GM10266 (cell line): ENCODE measurements at regions not wholly inside any gene's neighbourhood (a gene's known extent, or its start where the extent isn't known, plus 50 kb on each side); places are given as distances from the start of the nearest gene placed in this dataset.

Experiments
- DNase-seq: peaks from one replicate; pipeline ENCODE4 v3.0.0; 2012; ENCODE audit errors: extremely low spot score
- CTCF ChIP-seq: IDR thresholded peaks from 2 replicates; pipeline ENCODE4 v1.5.1; 2012; ENCODE audit warnings: mild to moderate bottlenecking, low read depth; ENCODE audit not compliant: control insufficient read depth, insufficient read depth; ENCODE audit errors: missing control alignments

GRCh38 chr5:114185274-114185673 lies 176.6 kb upstream of the KCNN2 start:
- TF ChIP-seq CTCF, result no peak
- DNase-seq, result no peak

DNA sequence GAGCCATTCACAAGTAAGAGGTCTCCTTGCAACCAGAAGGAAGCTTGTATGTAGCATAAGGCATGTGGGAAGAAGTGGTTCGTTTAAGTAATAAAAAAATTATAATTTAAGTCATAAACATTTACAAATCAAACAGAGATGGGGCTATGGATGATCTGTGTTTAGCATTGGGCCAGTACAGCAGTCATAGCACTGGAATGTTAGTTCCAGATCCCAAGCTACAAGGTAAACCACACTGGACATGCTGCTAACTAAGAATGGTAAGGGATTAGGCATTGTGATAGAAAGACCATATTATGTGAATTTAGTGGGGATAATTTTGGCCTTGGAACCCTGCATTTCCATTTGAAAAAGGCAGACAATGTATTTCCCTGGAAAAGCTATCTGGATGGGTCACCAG lies 170.4 kb upstream of the KCNN2 start:
- DNase-seq, result no peak
- TF ChIP-seq CTCF, result no peak

DNA sequence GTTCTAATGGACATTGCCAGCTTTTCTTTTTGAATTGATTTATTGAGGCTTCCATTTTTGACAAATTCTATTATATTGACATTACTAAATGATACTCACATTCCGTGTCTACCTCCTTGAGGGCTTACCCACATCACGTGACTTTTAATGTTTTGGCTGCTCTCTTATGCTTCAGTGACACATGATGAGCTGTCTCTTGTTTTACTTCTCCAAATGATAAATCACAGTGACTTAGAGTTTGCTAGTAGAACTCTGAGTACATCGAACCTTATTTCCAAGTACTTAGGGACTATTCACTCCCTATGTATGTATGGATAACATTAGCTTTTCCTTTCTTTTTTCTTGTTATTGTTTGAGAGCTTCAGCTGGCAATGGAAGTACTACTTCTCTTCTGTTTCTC lies 169.8 kb upstream of the KCNN2 start:
- DNase-seq, result no peak
- no peak for TF ChIP-seq CTCF

GRCh38 chr5:114201332-114201731 lies 160.5 kb upstream of the KCNN2 start:
- TF ChIP-seq CTCF, result no peak

GRCh38 chr5:114204923-114205322 lies 156.9 kb upstream of the KCNN2 start:
- TF ChIP-seq CTCF, result no peak
- DNase-seq, result no peak

More at GRCh38 chr5:114201332-114201731, 160.5 kb upstream of the KCNN2 start:
- DNase-seq, result no peak

- TF ChIP-seq CTCF, result no peak
- DNase-seq, result no peak
Observed at GRCh38 chr5:114206640-114207039, 155.2 kb upstream of the KCNN2 start.

DNA sequence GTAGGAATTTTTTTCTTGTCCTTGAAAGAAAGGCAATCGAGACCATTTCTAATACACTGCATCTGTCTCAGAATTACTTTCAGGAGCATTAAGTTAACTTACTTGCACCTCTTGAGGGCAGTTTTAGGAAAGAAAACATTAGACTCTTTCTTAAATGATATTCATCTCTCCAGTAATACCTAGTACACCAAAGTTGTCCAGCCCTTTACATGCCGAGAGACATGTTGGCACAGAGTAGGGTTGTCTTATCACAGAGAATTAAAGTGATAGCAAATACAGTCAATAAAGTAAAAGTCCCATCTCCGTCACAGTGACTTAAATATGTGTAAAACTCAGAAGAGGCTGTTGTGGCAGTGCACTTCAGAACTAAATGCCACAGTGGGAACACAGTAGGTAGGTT lies 154.3 kb upstream of the KCNN2 start:
- no peak for DNase-seq
- no peak for TF ChIP-seq CTCF
